ENCODE measurements at regions not wholly inside any gene's neighbourhood (a gene's known extent, or its start where the extent isn't known, plus 50 kb on each side); places are given as distances from the start of the nearest gene placed in this dataset.

DNA sequence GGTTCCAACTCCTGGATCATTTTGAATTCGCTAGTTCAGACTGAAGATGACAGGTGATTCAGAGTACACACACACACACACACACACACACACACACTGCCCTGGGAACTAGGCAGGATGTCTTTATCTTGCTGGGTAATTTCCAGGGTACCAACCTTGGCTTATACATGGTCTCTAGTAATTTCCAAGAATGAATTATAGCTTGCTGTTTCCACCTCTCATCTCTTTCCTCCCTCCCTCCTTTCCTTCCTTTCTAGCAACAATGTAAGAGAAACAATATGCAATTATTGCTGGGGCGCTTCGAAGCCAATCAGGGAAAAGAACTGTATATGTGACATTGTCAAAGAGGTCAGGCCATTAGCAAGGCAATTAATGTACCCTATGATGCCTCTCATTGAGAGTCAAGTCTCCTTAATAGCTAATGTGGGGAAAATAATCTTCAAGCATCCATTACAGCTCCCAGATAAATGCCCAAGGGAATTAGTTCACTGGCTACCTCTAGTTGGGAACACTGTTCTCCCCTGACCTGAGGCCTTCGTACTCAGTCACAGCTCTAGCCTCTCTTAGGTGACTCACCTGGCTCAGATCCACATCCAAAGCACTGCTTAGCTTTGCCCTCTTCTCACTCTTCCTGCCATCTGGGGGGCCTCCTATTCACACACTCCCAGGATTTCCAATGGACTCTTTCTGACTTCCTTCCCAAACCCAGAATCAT is 311.5 kb downstream of the PPP1R2C start:
- H3K36me3 ChIP-seq (ENCODE audit: control insufficient read depth, insufficient read depth, low read length) = no peaks in the 10 kb centered on the region
- FAIRE-seq = no peak
- no peak for TF ChIP-seq CTCF (IDR thresholded peaks at IDR 0.05; ENCODE audit: insufficient read depth, low read length, severe bottlenecking)
- DNase-seq (ENCODE audit: low read depth) = peak; percentile 28
- no peak overlapping the region for H3K4me3 ChIP-seq (ENCODE audit: low read depth, low read length)
- no peaks in the 10 kb centered on the region for H3K27me3 ChIP-seq (ENCODE audit: control insufficient read depth, insufficient read depth, low read length)

- no peak for DNase-seq (ENCODE audit: low read depth)
- no peak for TF ChIP-seq CTCF (IDR thresholded peaks at IDR 0.05; ENCODE audit: insufficient read depth, low read length, severe bottlenecking)
- no peak for FAIRE-seq
- Histone ChIP-seq H3K4me3 (ENCODE audit: low read depth, low read length) (no peak overlapping the region), H3K36me3 (ENCODE audit: control insufficient read depth, insufficient read depth, low read length) (no peaks in the 10 kb centered on the region), H3K27me3 (ENCODE audit: control insufficient read depth, insufficient read depth, low read length) (no peaks in the 10 kb centered on the region)
Measured at GRCh38 chrX:42465821-42466220, 312.1 kb downstream of the PPP1R2C start.

DNA sequence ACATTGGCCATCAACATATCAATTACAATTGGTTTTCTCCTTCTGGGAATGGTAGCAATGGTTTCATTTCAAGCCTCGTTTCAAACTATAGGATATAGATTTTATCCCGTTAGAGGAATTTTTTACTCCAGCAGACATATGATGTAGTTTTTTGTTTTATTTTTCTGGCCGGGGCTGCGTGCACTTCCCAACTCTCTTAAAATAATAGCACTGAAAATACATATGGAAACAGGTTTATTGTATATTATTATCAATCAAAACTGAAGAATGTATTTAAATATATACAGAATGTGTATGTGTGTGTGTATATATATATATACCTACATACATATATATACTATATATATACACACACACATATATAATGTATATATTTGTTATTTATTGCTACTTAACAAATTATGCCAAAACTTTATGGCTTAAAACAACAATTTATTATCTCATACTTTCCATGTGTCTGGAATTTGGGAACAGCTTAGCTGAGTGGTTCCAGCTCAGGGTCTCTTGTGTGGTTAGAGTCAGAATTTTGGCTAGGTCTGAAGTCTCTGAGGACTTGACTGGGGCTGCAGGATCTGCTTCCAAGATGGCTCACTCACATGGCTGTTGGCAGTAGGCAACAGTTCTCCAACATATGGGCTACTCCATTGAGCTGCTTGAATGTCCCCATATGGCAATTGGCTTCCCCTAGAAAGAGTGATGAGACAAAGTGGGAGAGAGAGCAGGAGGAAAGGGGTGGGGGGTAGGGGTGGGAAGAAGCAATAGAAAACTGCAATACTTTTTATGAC is 314.1 kb downstream of the PPP1R2C start:
- no peak for DNase-seq (ENCODE audit: low read depth)
- Histone ChIP-seq H3K36me3 (ENCODE audit: control insufficient read depth, insufficient read depth, low read length) (no peaks in the 10 kb centered on the region), H3K4me3 (ENCODE audit: low read depth, low read length) (no peak overlapping the region), H3K27me3 (ENCODE audit: control insufficient read depth, insufficient read depth, low read length) (no peaks in the 10 kb centered on the region)
- TF ChIP-seq CTCF (IDR thresholded peaks at IDR 0.05; ENCODE audit: insufficient read depth, low read length, severe bottlenecking) = no peak
- no peak for FAIRE-seq

GRCh38 chrX:42462917-42463316 is 315.0 kb downstream of the PPP1R2C start:
- Histone ChIP-seq H3K4me3 (ENCODE audit: low read depth, low read length) (no peak overlapping the region), H3K36me3 (ENCODE audit: control insufficient read depth, insufficient read depth, low read length) (no peaks in the 10 kb centered on the region), H3K27me3 (ENCODE audit: control insufficient read depth, insufficient read depth, low read length) (no peaks in the 10 kb centered on the region)
- no peak for TF ChIP-seq CTCF (IDR thresholded peaks at IDR 0.05; ENCODE audit: insufficient read depth, low read length, severe bottlenecking)
- no peak for DNase-seq (ENCODE audit: low read depth)
- no peak for FAIRE-seq

GRCh38 chrX:42460706-42461105 is 317.3 kb downstream of the PPP1R2C start:
- H3K27me3 ChIP-seq (ENCODE audit: control insufficient read depth, insufficient read depth, low read length) = no peaks in the 10 kb centered on the region
- FAIRE-seq (no peak), DNase-seq (ENCODE audit: low read depth) (no peak)
- no peak for TF ChIP-seq CTCF (IDR thresholded peaks at IDR 0.05; ENCODE audit: insufficient read depth, low read length, severe bottlenecking)
- H3K4me3 ChIP-seq (ENCODE audit: low read depth, low read length) = no peak overlapping the region
- H3K36me3 ChIP-seq (ENCODE audit: control insufficient read depth, insufficient read depth, low read length) = no peaks in the 10 kb centered on the region
